K562 (cell line): ENCODE measurements at regions not wholly inside any gene's neighbourhood (a gene's known extent, or its start where the extent isn't known, plus 50 kb on each side); places are given as distances from the start of the nearest gene placed in this dataset.

Experiments used
- EP300 ChIP-seq: IDR thresholded peaks from 2 replicates; pipeline ENCODE4 v1.6.1; 2012; ENCODE audit warnings: low read length, improper control_type of control experiment
- ESRRA ChIP-seq: fragments of 450-650 bp; IDR thresholded peaks from 2 replicates; pipeline ENCODE4 v1.6.1; 2014; ENCODE audit warnings: low read depth, mild to moderate bottlenecking, moderate library complexity, borderline replicate concordance
- POLR2A ChIP-seq: fragments of 450-650 bp; conservative IDR thresholded peaks from 2 replicates; pipeline ENCODE4 v1.6.1; 2016
- RERE ChIP-seq: sonication (generic); formaldehyde crosslinking; IDR thresholded peaks from 2 replicates; pipeline ENCODE4 v1.8.0; 2023; ENCODE audit warnings: missing genetic modification reagents, mild to moderate bottlenecking, borderline replicate concordance
- ZC3H4 ChIP-seq: sonication (generic); formaldehyde crosslinking; IDR thresholded peaks from 2 replicates; pipeline ENCODE4 v1.9.0; 2021; ENCODE audit warnings: missing genetic modification reagents, borderline replicate concordance

- TF ChIP-seq ESRRA (no peak), RERE (no peak), ZC3H4 (no peak), EP300 (no peak), POLR2A (no peak)
Observed at GRCh38 chr2:125106710-125107109, 1081.6 kb downstream of the CNTNAP5 start.
